Activated CD4-positive, alpha-beta T cell treated with anti-CD3 and anti-CD28 coated beads for 24 hours (primary cell): ENCODE measurements at regions not wholly inside any gene's neighbourhood (a gene's known extent, or its start where the extent isn't known, plus 50 kb on each side); places are given as distances from the start of the nearest gene placed in this dataset.
"Not testable (repeated sequence)": the region's sequence is repeated elsewhere in the genome, so short reads cannot be mapped to it uniquely, and the experiment has no call there.

Experiments
- DNase-seq, 2 donors: peaks; one replicate each; pipeline ENCODE4 v3.0.0-alpha.2; 2020; ENCODE audit warnings: low read depth in 2 of 2

GRCh38 chr15:31433091-31433490 lies 106.5 kb downstream of the KLF13 start:
- no peak for DNase-seq

- DNase-seq, result no peak
These were observed 106.9 kb downstream of the KLF13 start for GRCh38 chr15:31433574-31433973.

GRCh38 chr15:31434275-31434587 lies 107.6 kb downstream of the KLF13 start:
- no peak for DNase-seq

GRCh38 chr15:31434588-31435260 lies 108.1 kb downstream of the KLF13 start:
- DNase-seq, result peak; percentile 67 to 70

- peak; percentile 63 to 66 for DNase-seq
These were observed 108.8 kb downstream of the KLF13 start for GRCh38 chr15:31435261-31435911.

GRCh38 chr15:31435912-31436628 lies 109.4 kb downstream of the KLF13 start:
- peak; percentile 19 to 28 for DNase-seq

GRCh38 chr15:31437686-31438085 lies 111.1 kb downstream of the KLF13 start:
- DNase-seq, result peak; percentile 43 to 57

- DNase-seq, result no peak
These were observed 112.1 kb downstream of the KLF13 start for GRCh38 chr15:31438601-31439265.

- no peak for DNase-seq
These were observed 112.7 kb downstream of the KLF13 start for GRCh38 chr15:31439328-31439727.

- not testable (repeated sequence) for DNase-seq
These were observed 113.6 kb downstream of the KLF13 start for GRCh38 chr15:31440216-31440615.

- peak in 1 of 2 donors; percentile 32 for DNase-seq
These were observed 114.2 kb downstream of the KLF13 start for GRCh38 chr15:31440754-31441311.

GRCh38 chr15:31442226-31442625 lies 115.6 kb downstream of the KLF13 start:
- DNase-seq, result no peak

- no peak for DNase-seq
These were observed 116.1 kb downstream of the KLF13 start for GRCh38 chr15:31442699-31443111.

GRCh38 chr15:31444844-31445243 lies 118.2 kb downstream of the KLF13 start:
- DNase-seq, result no peak

GRCh38 chr15:31446546-31446945 lies 119.9 kb downstream of the KLF13 start:
- no peak for DNase-seq

- no peak for DNase-seq
These were observed 121.4 kb downstream of the KLF13 start for GRCh38 chr15:31447931-31448634.

GRCh38 chr15:31448635-31448979 lies 122.0 kb downstream of the KLF13 start:
- no peak for DNase-seq

GRCh38 chr15:31452595-31453557 lies 126.2 kb downstream of the KLF13 start:
- no peak for DNase-seq

- no peak for DNase-seq
These were observed 127.1 kb downstream of the KLF13 start for GRCh38 chr15:31453558-31454318.

GRCh38 chr15:31455499-31455898 lies 128.9 kb downstream of the KLF13 start:
- DNase-seq, result no peak
